Duodenal mucosa (tissue), 2 donors: ENCODE measurements at regions not wholly inside any gene's neighbourhood (a gene's known extent, or its start where the extent isn't known, plus 50 kb on each side); places are given as distances from the start of the nearest gene placed in this dataset.

Experiments used
- H3K27ac ChIP-seq: one replicate; pipeline ENCODE4 v1.7.0; 2013; ENCODE audit warnings: low read depth, low read length
- H3K27me3 ChIP-seq, 2 donors: one replicate each; pipeline ENCODE4 v1.7.0; 2013; ENCODE audit warnings: low read length in 2 of 2, control low read depth in 1 of 2; ENCODE audit not compliant: insufficient read depth in 2 of 2, control insufficient read depth in 1 of 2
- H3K36me3 ChIP-seq, 2 donors: one replicate each; pipeline ENCODE4 v1.7.0; 2013; ENCODE audit warnings: low read length in 2 of 2, control low read depth in 1 of 2; ENCODE audit not compliant: insufficient read depth in 2 of 2, control insufficient read depth in 1 of 2
- H3K4me1 ChIP-seq, 2 donors: one replicate each; pipeline ENCODE4 v1.7.0; 2013; ENCODE audit warnings: low read length in 2 of 2, control low read depth in 1 of 2; ENCODE audit not compliant: insufficient read depth in 2 of 2, control insufficient read depth in 1 of 2
- H3K4me3 ChIP-seq, 2 donors: one replicate each; pipeline ENCODE4 v1.7.0; 2013; ENCODE audit warnings: low read length in 2 of 2, low read depth in 1 of 2
- H3K9ac ChIP-seq, 2 donors: one replicate each; pipeline ENCODE4 v1.7.0; 2013; ENCODE audit warnings: low read length in 2 of 2, low read depth in 1 of 2
- H3K9me3 ChIP-seq, 2 donors: one replicate each; pipeline ENCODE4 v1.7.0; 2013; ENCODE audit warnings: low read length in 2 of 2, control low read depth in 1 of 2; ENCODE audit not compliant: control insufficient read depth in 1 of 2

GRCh38 chr3:145889730-145890129, 271.3 kb downstream of the PLOD2 start:
- Histone ChIP-seq H3K36me3 (no peaks in the 10 kb centered on the region), H3K9me3 (no peaks in the 10 kb centered on the region), H3K4me3 (no peak overlapping the region), H3K27ac (no peak overlapping the region), H3K27me3 (no peaks in the 10 kb centered on the region), H3K4me1 (no peaks in the 10 kb centered on the region), H3K9ac (no peak overlapping the region)

GRCh38 chr3:145892869-145893268, 268.1 kb downstream of the PLOD2 start:
- Histone ChIP-seq H3K9me3 (no peaks in the 10 kb centered on the region), H3K4me1 (no peaks in the 10 kb centered on the region), H3K27ac (no peak overlapping the region), H3K4me3 (no peak overlapping the region), H3K27me3 (no peaks in the 10 kb centered on the region), H3K9ac (no peak overlapping the region), H3K36me3 (no peaks in the 10 kb centered on the region)

DNA sequence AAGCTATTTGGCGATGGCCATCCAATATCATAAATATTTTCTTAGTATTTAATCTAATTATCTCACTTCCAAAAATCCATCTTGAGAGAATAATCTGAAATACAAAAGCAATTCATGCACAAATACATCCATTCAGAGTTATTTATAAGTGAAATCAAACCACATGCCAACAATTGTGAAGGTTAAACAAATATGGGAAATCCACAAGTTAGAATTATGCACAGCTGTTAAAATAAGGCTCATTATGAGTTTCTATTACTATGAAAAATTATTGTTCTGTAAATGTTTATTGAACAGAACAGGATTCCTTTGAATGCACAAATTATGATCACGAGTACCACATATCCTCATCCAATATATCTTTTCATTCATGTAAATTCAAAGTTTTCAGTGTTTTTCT, 267.7 kb downstream of the PLOD2 start:
- H3K36me3 ChIP-seq = no peaks in the 10 kb centered on the region
- H3K9ac ChIP-seq = no peak overlapping the region
- H3K4me1 ChIP-seq = no peaks in the 10 kb centered on the region
- H3K27me3 ChIP-seq = no peaks in the 10 kb centered on the region
- H3K27ac ChIP-seq = no peak overlapping the region
- no peak overlapping the region for H3K4me3 ChIP-seq
- H3K9me3 ChIP-seq = no peaks in the 10 kb centered on the region

DNA sequence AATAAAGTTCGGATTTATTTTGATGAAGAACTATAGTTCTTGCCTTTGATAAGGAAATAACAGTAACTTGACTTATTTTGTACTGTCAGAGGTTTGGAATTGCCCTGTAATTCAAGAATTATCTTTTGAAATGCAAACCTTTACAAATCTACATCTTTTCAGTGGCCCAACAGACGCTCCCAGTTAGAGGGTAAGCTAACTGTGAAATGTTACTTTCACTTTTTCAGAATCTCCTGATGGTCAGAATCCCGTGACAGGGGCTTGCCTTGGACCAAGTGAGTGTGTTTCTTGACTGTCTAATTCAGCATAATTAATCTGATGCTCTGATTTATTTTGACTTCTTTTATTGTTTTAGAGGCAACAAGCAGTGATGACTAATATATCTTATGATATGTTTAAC, 262.5 kb downstream of the PLOD2 start:
- no peaks in the 10 kb centered on the region for H3K27me3 ChIP-seq
- H3K9me3 ChIP-seq = no peaks in the 10 kb centered on the region
- no peak overlapping the region for H3K9ac ChIP-seq
- H3K36me3 ChIP-seq = no peaks in the 10 kb centered on the region
- no peaks in the 10 kb centered on the region for H3K4me1 ChIP-seq
- no peak overlapping the region for H3K27ac ChIP-seq
- H3K4me3 ChIP-seq = no peak overlapping the region

GRCh38 chr3:145899241-145899640, 261.7 kb downstream of the PLOD2 start:
- no peak overlapping the region for H3K4me3 ChIP-seq
- no peaks in the 10 kb centered on the region for H3K36me3 ChIP-seq
- no peaks in the 10 kb centered on the region for H3K27me3 ChIP-seq
- H3K9me3 ChIP-seq = no peaks in the 10 kb centered on the region
- H3K4me1 ChIP-seq = no peaks in the 10 kb centered on the region
- H3K27ac ChIP-seq = no peak overlapping the region
- H3K9ac ChIP-seq = no peak overlapping the region

GRCh38 chr3:145900056-145900829, 260.7 kb downstream of the PLOD2 start:
- no peaks in the 10 kb centered on the region for H3K4me1 ChIP-seq
- H3K9me3 ChIP-seq = no peaks in the 10 kb centered on the region
- H3K27ac ChIP-seq = no peak overlapping the region
- H3K4me3 ChIP-seq = no peak overlapping the region
- H3K27me3 ChIP-seq = no peaks in the 10 kb centered on the region
- H3K36me3 ChIP-seq = no peaks in the 10 kb centered on the region
- H3K9ac ChIP-seq = no peak overlapping the region

GRCh38 chr3:145902166-145902565, 258.8 kb downstream of the PLOD2 start:
- no peak overlapping the region for H3K27ac ChIP-seq
- H3K9me3 ChIP-seq = no peaks in the 10 kb centered on the region
- H3K27me3 ChIP-seq = no peaks in the 10 kb centered on the region
- no peaks in the 10 kb centered on the region for H3K36me3 ChIP-seq
- no peak overlapping the region for H3K4me3 ChIP-seq
- no peaks in the 10 kb centered on the region for H3K4me1 ChIP-seq
- no peak overlapping the region for H3K9ac ChIP-seq

GRCh38 chr3:145903472-145904013, 257.4 kb downstream of the PLOD2 start:
- H3K9me3 ChIP-seq = no peaks in the 10 kb centered on the region
- no peak overlapping the region for H3K27ac ChIP-seq
- no peaks in the 10 kb centered on the region for H3K36me3 ChIP-seq
- no peaks in the 10 kb centered on the region for H3K27me3 ChIP-seq
- no peaks in the 10 kb centered on the region for H3K4me1 ChIP-seq
- H3K9ac ChIP-seq = no peak overlapping the region
- H3K4me3 ChIP-seq = no peak overlapping the region

- Histone ChIP-seq H3K4me1 (no peaks in the 10 kb centered on the region), H3K27ac (no peak overlapping the region), H3K36me3 (no peaks in the 10 kb centered on the region), H3K9ac (no peak overlapping the region), H3K9me3 (no peaks in the 10 kb centered on the region), H3K27me3 (no peaks in the 10 kb centered on the region), H3K4me3 (no peak overlapping the region)
These were observed 256.8 kb downstream of the PLOD2 start for GRCh38 chr3:145904138-145904537.

- Histone ChIP-seq H3K4me1 (no peaks in the 10 kb centered on the region), H3K36me3 (no peaks in the 10 kb centered on the region), H3K9ac (no peak overlapping the region), H3K27ac (no peak overlapping the region), H3K4me3 (no peak overlapping the region), H3K27me3 (no peaks in the 10 kb centered on the region), H3K9me3 (no peaks in the 10 kb centered on the region)
These were observed 254.7 kb downstream of the PLOD2 start for GRCh38 chr3:145906301-145906700.
